ENCODE measurements at regions not wholly inside any gene's neighbourhood (a gene's known extent, or its start where the extent isn't known, plus 50 kb on each side); places are given as distances from the start of the nearest gene placed in this dataset.

GRCh38 chr2:199130501-199130900 is 327.2 kb downstream of the SATB2 start:
- TF ChIP-seq CTCF (IDR thresholded peaks at IDR 0.05; ENCODE audit: low read length) (no peak), EZH2 (optimal IDR thresholded peaks at IDR 0.05; ENCODE audit: low read depth, low read length) (no peak), EZH2phosphoT487 (IDR thresholded peaks at IDR 0.05; ENCODE audit: low read length) (no peak)
